Cardiac muscle cell (in vitro differentiated cells and primary cell): ENCODE measurements at regions not wholly inside any gene's neighbourhood (a gene's known extent, or its start where the extent isn't known, plus 50 kb on each side); places are given as distances from the start of the nearest gene placed in this dataset.

Experiments
- DNase-seq, 2 donors: peaks; one replicate each; pipeline versions ENCODE4 v3.0.0 to v3.0.0-alpha.2; 2010 to 2017; ENCODE audit warnings: low read depth in 1 of 2, low spot score in 1 of 2
- H3K27ac ChIP-seq: fragments of 200-600 bp; sonication (generic); 2 replicates; pipeline ENCODE4 v1.5.1; 2016
- H3K27me3 ChIP-seq: fragments of 200-600 bp; sonication (generic); 2 replicates; pipeline ENCODE4 v1.6.0; 2016; ENCODE audit warnings: control low read depth
- H3K36me3 ChIP-seq: fragments of 200-600 bp; sonication (generic); 2 replicates; pipeline ENCODE4 v1.5.1; 2016; ENCODE audit warnings: control low read depth
- H3K4me1 ChIP-seq: fragments of 200-600 bp; sonication (generic); 2 replicates; pipeline ENCODE4 v1.8.1; 2017; ENCODE audit warnings: low read depth, mild to moderate bottlenecking, mixed run types
- H3K4me3 ChIP-seq: fragments of 200-600 bp; sonication (generic); 2 replicates; pipeline ENCODE4 v1.5.1; 2016; ENCODE audit warnings: mild to moderate bottlenecking
- H3K9me3 ChIP-seq: fragments of 200-600 bp; sonication (generic); 2 replicates; pipeline ENCODE4 v1.5.1; 2017; ENCODE audit warnings: low read depth, mild to moderate bottlenecking, control low read depth
- TF ChIP-seq, protein P1 (sequence below): IDR thresholded peaks from 2 replicates; pipeline ENCODE4 v1.5.1; 2012; ENCODE audit warnings: low read depth, mild to moderate bottlenecking, low read length

DNA sequence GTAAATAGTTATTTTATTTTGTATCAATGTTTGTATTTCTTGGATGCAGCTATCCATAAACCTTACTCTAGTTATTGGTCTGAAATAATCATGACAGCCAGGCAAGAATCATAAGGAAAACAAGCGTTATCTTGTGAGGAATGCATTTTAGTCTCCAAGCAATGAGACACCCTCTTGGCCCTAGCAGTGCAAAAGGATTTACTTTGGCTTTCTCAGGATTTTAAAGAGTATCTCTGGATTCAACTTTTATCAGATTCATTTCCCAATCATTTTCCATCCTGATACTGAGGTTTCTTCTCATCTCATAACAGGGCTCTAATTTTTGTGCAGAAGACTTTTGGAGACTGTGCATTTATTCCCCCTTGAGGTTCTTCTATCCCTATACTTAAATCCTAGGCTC is 480.8 kb downstream of the TMX3 start:
- Histone ChIP-seq H3K4me1 (no peaks in the 10 kb centered on the region), H3K4me3 (no peak overlapping the region), H3K36me3 (no peaks in the 10 kb centered on the region), H3K27me3 (no peaks in the 10 kb centered on the region), H3K9me3 (no peaks in the 10 kb centered on the region), H3K27ac (no peak overlapping the region)
- DNase-seq = peak in 1 of 2 donors; percentile 30
- TF ChIP-seq, protein P1, sequence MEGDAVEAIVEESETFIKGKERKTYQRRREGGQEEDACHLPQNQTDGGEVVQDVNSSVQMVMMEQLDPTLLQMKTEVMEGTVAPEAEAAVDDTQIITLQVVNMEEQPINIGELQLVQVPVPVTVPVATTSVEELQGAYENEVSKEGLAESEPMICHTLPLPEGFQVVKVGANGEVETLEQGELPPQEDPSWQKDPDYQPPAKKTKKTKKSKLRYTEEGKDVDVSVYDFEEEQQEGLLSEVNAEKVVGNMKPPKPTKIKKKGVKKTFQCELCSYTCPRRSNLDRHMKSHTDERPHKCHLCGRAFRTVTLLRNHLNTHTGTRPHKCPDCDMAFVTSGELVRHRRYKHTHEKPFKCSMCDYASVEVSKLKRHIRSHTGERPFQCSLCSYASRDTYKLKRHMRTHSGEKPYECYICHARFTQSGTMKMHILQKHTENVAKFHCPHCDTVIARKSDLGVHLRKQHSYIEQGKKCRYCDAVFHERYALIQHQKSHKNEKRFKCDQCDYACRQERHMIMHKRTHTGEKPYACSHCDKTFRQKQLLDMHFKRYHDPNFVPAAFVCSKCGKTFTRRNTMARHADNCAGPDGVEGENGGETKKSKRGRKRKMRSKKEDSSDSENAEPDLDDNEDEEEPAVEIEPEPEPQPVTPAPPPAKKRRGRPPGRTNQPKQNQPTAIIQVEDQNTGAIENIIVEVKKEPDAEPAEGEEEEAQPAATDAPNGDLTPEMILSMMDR = no peak

DNA sequence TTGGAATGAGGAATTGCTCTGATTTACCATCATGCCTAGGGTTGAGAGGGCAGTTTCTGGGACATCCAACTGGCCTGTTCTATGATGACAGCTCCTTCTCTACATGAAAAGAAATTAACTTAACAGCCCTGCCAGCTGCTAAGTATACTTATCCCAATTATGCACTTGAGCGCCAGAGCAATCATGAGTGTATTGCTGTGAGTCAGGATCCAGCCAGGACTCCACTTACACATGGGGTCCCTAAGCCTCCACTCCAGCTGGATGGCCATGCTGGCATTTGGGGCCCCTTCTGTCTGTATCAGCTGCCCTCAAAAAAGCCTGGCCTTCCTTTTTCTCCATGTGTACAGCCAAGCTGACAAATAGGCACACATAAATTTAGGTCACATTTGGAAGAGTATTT is 481.9 kb downstream of the TMX3 start:
- H3K9me3 ChIP-seq = no peaks in the 10 kb centered on the region
- no peaks in the 10 kb centered on the region for H3K4me1 ChIP-seq
- DNase-seq = no peak
- H3K27ac ChIP-seq = no peak overlapping the region
- no peaks in the 10 kb centered on the region for H3K27me3 ChIP-seq
- H3K36me3 ChIP-seq = no peaks in the 10 kb centered on the region
- TF ChIP-seq, protein P1 = no peak
- H3K4me3 ChIP-seq = no peak overlapping the region

DNA sequence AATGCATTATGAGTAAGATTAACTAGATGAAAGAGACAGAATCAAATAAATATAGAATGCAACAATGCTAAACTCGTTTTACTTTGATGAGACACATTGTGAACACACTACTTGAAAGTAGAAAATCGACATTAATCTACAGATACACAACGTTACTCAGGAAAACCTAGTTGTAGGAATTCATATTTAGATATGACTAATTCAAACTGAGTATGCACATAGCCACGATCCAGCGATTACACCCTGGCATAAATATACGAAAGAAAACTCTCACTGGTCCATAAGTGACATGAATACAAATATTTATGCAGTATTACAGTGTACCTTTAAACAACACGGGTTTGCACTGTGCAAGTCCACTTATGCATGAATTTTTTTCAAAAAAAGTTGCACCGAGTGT is 485.6 kb downstream of the TMX3 start:
- no peaks in the 10 kb centered on the region for H3K27me3 ChIP-seq
- H3K9me3 ChIP-seq = no peaks in the 10 kb centered on the region
- no peak overlapping the region for H3K27ac ChIP-seq
- H3K4me3 ChIP-seq = no peak overlapping the region
- TF ChIP-seq, protein P1 = no peak
- no peaks in the 10 kb centered on the region for H3K4me1 ChIP-seq
- no peaks in the 10 kb centered on the region for H3K36me3 ChIP-seq
- DNase-seq = no peak

DNA sequence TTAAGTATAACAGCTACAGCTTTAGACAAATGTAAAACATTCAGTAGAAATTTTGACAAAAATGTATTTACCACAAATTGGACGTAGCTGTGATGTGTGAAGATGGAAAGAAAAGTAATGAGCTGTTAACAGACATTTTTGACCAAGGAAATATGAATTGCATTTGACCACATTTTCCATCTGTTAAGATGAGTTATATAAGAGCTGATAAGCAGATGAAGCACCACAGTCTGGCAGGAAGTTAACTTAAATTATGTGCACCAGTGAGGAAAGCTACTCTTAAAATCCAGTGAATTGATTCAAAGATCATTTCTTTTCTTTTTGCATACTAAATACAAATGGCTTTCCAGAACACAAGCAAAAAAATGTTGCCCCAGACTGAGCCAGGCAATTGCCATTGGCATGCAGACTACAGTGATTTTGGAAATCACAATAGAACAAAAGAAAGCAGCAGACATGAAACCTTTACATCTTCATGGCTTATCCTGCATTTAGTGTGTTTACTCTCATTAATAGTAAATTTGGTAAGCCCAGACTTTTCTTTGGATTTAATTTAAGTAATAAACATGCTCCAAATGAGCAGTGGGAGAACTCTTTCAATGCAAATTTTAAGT is 493.7 kb downstream of the TMX3 start:
- peak in 1 of 2 donors; percentile 7 for DNase-seq
- no peaks in the 10 kb centered on the region for H3K9me3 ChIP-seq
- no peaks in the 10 kb centered on the region for H3K4me1 ChIP-seq
- H3K4me3 ChIP-seq = no peak overlapping the region
- TF ChIP-seq, protein P1 = no peak
- H3K27ac ChIP-seq = no peak overlapping the region
- H3K27me3 ChIP-seq = no peaks in the 10 kb centered on the region
- no peaks in the 10 kb centered on the region for H3K36me3 ChIP-seq

DNA sequence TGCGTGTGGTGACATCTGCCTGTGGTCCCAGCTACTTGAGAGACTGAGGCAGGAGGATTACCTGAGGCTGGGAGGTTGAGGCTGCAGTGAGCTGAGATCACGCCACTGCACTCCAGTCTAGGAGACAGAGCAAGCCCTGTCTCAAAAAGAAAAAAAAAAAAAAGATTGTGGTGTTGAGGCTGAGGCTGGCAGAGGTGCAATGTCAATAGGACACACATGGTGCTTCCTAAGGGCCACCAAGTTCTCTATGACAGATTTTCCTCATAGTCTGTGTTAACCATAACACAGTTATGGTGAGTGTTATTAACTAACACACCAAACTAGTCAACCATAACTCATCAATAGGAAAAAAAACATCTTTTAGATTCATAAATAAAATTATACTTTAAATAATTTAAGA is 494.4 kb downstream of the TMX3 start:
- H3K4me3 ChIP-seq = no peak overlapping the region
- no peak overlapping the region for H3K27ac ChIP-seq
- H3K4me1 ChIP-seq = no peaks in the 10 kb centered on the region
- H3K27me3 ChIP-seq = no peaks in the 10 kb centered on the region
- TF ChIP-seq, protein P1 = no peak
- no peaks in the 10 kb centered on the region for H3K9me3 ChIP-seq
- no peaks in the 10 kb centered on the region for H3K36me3 ChIP-seq
- DNase-seq = no peak
